Renal cortical epithelial cell (primary cell): ENCODE measurements at regions not wholly inside any gene's neighbourhood (a gene's known extent, or its start where the extent isn't known, plus 50 kb on each side); places are given as distances from the start of the nearest gene placed in this dataset.

Experiments
- DNase-seq: peaks from one replicate; pipeline ENCODE4 v3.0.0-alpha.2; 2011; ENCODE audit warnings: low read depth

DNA sequence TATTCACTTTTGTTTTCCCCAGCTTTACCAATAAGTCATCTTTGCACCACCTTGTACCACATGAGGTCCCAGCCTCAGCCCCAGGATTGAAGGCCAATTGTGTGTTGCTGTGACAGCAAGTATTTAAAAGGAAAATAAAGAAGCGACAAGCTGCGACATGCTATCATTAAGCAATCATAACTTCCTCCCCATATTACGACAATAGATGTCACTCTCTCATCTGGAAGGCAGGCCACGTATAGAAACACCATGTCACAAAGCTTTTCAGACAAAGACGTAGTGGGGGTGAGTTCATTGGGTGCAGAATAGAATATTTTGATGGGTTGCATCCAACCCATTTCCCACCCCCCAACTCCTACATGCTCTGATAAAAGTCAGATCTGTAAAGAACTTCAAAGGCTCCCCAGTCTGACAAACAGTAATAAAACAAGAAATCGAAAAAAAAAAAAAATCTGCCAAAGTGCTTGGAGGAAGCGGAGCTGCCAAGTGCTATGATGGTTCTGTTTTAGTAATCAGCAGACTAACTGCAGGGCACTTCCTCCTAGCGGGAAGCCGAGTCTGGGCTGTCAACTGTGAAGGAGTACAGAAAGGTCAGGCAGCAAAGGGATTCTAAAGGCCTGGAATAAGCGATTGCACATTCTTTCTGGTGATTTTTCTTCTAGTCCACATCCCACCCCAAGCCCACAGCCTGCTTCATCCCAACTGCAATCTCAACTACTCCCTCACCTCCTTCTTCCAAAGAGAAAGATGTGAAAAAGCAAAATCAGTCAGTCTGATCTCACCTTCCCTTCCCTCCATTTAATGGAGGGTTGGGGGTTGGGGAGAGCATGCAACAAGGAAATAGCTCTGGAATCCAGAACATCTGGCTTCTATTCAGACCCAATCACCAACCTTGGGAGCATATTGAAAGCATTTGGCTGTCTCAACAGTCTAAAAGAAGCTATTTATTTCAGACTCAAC is 131.4 kb upstream of the UBASH3B start:
- peak; percentile 39 for DNase-seq

DNA sequence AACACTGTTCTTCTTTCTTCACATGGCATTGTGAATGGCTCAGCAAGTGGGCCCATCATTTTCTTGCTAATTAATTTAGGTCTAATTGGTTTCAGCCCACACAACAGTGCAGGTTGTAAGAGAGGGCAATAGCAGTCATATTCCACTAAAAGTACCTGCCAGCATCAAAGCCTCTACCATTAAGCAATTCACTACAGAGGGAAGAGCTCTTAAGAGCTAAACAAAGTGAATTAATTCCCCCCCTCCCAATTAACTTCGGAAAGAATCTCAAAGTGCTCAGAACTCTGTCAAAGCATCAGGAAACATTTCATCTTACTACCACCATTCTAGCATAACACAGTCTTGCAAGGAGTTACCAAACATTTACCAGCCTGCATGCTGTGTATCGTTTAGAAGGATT is 133.9 kb upstream of the UBASH3B start:
- DNase-seq: no peak

DNA sequence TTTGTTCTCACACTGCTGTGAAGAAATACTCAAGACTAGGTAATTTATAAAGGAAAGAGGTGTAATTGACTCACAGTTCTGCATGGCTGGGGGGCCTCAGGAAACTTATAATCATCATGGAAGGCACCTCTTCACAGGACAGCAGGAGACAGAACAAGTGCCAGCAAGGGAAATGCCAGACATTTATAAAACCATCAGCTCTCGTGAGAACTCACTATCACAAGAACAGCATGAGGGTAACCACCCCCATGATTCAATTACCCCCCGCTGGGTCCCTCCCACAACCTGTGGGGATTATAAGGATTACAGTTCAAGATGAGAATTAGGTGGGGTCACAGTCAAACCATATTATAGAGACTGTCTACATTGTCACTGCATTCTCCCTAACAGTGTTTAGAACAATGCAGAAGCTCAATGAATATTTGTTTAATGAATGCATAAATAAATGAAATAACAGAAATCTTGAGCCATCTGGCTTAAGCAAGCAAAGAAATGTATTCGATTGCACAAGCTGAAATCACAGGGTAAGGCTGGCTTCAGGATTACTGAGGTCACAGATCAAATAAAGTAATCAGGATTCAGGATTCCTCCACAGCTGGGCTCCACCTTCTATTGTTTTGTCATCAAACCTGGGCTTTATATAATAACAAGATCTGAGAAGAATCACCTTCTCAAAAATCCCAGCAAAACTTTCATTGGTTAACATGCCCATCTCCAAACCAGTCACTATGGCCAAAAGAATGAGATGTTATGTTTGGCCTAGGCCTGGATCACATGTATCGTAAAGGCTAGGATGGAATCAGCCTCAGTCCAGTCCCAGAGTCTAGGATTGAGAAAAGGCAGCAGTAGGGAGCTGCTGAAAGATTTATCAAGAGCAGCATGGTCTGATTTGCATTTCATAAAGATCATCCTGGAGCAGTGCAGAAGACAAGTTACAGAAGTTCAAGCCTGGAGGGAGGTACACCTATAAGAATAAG is 137.8 kb upstream of the UBASH3B start:
- no peak for DNase-seq

DNA sequence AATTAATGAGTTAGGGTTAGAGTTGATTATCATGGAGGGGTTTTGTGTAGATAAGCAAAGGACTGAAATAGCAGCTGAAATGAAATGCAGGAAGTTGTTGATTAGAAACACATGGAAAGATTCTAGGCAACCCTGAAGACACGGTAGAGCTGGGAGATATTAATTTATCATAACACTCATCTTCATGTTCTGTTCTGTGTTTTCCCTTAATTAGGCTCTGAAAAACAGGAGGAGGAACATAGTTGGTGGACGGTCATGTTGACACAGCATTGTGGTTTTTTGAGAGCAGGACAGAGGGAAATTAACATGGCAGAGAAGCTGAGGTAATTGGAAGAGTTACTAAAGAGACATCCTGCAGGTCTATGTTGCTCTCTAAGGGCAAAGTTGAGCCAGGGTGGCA is 138.8 kb upstream of the UBASH3B start:
- DNase-seq: no peak

DNA sequence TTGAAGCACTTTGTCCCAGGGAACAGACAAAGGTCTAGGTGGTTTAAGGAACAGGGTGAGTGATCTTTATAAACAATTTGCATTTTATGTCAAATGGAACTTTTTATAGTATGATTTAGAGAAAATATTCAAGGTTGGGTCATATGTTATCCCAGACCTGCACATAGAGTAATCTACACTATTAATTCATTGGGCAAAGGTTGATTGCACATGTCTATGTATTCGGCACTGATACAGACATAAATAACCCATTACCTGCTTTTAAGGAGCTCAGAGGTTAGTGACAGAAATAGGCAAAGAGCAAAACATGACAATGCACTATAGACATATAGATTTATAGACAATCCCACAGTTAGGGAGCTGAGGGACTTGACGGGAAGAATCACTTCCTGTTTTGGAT is 141.5 kb upstream of the UBASH3B start:
- no peak for DNase-seq

DNA sequence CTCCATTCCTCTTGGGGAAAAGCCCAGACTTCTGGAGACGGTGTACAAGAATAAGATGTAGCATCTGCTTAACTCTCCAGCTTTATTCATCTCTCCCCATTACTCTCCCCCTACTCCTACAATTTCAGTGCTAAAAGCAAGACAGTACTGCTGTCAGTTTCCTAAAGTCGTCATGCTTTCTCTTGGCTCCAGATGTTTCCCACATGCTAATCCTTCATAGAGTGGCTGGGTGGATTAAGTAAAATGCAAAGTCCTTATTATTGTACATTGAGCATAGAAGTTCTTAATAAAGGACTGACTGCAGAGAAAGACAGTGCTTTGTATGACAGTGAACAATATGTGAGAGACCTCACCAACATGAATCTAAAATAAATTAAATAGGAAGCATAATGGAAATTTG is 142.2 kb upstream of the UBASH3B start:
- no peak for DNase-seq

DNA sequence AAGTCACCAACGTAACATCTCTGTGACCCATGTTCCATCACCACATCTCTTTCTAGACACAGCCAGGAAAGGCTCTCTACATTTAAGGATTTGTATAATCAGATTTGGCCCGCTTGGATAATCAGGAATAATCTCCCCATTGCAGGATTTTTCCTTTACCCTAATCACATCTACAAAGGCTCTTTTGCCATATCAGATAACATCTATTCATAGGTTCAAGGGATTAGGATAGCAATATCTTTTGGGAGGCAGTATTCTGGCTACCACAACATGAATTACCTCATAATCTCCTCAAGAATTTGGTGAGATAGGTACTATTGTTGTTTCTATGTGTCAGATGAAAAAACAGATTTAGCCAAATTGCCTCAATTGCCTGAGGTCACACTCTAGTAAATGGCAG is 142.8 kb upstream of the UBASH3B start:
- DNase-seq: no peak

DNA sequence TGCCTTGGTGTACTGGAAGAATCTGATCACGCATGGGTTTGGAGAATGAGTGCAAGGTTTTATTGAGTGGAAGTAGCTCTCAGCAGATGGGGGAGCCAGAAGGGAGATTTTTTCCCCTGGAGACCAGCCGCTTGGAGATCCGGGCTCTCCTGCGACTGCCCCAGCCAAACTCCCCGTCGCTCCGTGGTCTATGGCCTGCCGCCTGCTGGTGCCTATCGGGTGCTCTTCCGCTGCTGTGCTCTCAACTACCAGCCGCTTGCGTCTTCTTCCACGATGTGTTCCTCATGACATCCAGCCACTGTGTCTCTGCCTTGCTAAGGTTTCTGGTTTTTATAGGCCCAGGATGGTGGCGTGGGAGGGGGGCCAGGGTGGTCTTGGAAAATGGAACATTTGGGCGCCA is 145.6 kb upstream of the UBASH3B start:
- no peak for DNase-seq

DNA sequence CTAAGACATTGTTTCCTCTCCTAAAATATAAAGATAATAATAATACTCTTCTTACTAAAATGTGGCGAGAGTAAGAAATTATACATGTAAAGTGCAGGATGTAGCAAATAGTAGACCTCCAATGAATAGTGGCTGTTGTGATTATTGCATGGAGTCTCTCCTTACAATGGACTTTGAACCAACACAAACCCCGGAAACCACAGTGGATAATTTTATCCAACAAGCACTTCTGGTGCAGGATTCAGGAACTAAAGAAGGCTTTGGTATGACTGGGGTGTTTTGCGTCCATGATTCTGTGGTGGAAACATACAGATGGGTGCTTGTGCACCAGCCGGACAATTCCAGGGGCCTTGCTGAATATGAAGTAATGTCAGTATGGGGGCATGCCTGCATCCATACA is 146.4 kb upstream of the UBASH3B start:
- no peak for DNase-seq

DNA sequence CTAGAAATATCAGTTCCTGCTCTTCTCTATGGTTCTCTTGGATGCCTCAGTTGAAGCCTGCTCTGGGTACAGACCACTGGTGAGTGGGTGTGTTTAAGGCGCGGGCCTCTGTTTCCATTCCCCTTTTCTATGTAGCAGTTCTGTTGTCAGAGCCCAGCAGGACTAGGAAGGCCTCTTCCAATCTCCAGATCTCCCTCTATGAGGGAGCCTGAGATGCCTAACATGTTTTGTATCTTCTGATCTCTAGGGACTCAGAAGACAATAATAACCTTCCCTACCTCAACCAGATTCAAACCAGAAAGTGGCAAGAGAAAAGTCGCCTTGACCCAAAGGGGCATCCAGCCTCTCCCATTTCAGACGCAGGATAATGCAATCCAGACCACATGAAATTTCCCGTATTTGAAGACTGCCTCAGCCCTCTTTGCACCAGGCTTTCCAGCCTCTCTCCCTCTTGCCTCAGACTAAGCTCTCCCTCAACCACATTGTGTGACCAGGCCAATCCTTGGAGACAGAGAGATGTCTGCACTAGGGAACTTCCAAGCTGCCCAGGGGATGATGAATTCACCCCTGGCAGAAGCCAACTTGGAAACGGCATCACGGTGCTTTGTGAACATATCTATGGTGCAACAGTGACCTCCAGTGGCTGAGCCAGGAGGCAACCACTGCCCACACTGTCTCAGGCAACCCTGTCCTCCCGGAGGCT is 150.1 kb upstream of the UBASH3B start:
- DNase-seq: peak; percentile 63

DNA sequence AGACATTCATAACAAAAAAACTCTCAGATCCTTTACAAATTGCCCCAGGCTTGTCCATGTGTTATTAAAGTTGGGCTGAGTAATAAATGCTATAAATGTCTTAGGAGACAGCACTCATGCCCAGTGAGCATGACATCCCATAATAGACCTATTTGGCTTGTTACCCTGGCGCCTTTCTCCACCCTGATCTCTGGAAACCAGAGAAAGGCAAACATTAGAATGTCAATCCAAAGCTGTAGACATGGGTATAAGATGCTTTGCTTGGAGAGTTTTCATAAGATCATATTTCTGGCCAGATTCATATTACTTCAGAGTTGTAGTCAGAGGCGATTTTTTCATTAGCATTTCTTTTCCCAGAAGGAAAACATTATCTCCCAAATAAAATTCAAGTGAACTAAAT is 161.3 kb upstream of the UBASH3B start:
- no peak for DNase-seq

DNA sequence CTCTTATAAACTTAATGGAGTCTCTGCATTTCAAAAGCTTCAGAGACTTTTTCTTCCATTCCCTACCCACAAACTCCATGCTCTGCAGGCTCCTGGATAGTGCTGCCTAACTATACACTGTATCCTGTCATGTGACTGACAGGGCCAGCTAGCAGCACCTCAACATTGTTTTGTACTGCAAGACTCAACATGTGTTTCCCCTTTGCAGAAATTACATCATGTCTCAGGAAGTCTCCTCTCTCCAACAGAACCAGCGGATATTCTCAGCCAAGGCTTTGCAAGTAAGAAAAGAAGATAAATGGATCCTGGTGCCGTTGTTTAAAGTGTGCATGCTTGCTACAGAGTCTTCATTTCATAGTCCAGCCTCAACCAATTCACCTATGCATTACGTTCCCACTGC is 164.0 kb upstream of the UBASH3B start:
- no peak for DNase-seq

DNA sequence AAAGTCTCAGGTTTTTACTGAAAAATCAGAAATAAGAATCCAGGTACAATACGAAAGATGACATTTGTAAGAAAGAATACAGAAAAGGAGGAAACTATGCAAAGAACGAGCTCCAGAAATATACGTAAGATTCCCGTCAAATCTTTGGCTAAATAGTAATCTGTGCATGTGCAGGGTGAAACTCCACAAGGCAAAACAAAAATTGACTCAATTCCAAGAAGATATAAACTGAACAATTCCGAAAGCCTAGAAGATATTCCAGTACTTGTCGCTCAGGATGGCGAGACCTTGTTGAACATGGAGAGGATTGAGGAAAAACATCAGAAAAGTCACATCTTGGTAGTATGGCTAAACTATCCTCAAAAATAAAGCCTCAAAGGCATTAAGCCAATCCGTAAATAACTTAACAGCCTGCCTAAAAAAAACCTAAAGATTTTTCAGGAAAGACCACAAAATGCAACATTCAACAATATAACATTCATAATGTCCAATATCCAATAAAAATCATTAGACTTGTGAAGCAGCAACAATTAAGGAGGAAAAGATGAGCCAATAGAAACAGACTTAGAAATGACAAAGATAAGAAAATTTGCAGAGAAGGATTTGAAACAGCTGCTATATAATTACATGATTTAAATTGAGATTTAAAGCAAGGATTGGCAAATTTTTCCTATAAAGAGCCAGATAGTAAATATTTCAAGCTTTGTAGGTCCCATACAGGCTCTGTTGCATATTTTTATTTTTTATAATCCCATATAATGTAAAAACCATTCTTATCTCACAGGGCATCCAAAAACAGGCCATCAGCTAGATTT is 166.4 kb upstream of the UBASH3B start:
- DNase-seq: no peak

DNA sequence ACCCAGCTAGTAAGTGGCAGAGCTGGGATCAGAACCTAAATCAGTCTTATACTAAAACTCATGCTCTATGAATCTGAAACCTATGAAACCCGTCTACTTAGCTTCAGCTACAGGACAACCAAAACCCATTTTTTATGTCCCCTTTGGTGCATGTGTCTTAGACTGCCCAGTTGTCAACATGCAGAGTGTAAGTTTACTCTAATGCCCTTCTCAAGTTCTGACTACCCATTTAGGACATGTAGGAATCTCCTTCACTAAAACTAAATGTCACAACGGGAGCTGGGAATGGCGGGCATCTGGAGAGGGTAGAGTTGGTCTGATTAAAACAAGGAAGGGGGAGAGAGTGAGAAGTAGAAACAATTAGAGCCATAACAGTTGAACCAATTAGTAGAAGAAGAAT is 167.9 kb upstream of the UBASH3B start:
- DNase-seq: no peak

DNA sequence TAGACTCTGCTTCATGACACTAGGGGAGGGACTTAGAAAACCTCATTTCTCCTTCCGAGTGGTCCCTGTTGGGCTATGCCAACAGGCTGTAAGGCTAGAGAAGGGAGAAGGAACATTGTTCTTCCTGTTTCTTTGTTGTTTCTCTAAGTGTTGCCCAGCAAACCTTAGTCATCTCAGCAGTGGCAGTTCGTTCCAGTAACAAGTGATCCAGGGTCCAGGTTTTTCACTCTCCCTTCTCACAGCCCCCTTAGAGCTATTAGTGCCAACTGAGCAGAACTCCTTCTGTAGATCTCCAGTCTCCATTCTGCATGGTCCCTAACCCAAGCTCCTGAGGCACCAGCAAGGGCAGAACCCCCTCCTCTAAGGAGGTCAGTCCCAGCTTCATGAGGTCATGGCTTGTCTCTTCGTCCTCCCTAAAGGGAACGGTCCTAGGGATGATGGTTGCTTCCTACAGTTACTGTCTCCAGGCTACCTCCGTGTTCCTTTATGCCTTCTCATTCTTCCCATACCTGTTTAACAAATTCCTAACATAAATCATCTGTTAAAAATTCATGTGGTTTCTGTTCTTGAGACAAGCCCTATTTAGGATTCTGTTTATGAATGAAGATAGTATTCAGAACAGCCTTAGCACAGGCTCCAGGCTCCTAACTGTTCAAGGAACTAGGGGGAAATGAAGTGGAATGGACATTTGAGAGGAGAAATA is 168.6 kb upstream of the UBASH3B start:
- no peak for DNase-seq

DNA sequence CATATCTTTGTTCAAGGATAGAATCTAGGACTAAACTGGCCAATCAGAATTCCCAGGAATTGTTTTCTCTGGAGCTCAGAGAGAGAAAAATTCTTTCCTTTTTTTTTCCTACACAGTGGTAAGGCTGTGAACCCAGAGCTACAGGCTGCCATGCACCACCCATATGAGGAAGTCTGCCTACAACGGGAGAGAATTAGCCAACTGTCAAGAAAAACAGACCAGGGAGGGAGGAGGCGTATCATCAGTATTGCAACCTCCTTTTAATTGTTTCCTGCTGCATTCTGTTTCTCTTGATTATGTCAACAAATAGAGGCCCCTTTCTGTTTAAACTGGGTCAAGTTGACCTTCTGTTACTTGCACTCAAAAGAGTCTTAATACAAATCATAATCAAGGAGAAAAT is 176.5 kb upstream of the UBASH3B start:
- no peak for DNase-seq

DNA sequence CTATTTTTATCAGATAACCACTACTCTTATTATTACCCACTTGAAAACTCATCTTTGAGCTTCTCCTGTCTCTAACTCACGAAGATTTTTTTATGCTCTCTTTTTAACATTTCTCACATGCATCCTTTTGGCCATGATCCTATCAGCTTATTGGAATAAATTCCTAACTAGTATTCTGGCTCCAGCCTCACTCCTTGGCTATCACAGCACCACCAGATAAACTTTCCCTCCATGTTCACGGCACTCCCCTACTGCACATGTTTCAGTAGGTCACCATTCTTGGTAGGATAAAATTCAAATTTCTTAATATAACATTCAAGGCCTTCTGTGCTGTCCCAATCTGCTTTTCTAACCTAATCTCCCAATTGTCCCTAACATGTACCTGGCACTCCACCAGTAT is 186.6 kb upstream of the UBASH3B start:
- DNase-seq: no peak

DNA sequence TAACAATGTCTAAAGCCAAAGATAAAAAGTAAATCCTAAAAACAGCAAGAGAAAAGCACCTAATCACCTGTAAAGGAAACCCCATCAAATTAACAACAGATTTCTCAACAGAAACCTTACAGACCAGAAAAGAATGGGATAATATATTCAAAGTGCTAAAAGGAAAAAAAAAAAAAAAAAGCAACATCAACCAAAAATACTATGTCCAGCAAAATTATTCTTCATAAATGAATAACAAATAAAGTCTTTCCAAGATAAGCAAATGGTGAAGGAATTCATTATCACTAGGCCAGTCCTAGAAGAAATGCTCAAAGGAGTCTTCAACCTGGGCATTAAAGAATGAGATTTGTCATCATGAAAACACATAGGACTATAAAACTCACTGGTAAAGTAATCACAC is 192.0 kb upstream of the UBASH3B start:
- no peak for DNase-seq

DNA sequence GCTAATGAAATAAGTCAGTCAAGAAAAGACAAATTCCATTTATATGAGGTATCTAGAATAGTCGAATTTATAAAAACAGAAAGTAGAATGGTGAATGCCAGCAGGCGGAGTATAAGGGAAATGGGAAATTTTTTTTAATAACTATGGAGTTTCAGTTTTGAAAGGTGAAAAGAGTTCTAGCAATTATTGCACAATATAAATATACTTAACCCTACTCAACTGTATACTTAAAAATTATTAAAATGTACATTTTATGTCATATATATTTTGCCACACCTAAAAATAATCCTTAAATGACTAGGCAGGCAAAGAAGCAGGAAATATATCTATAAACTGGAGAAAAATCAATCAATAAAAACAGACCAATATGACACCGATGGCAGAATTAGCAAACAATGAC is 196.5 kb upstream of the UBASH3B start:
- no peak for DNase-seq

DNA sequence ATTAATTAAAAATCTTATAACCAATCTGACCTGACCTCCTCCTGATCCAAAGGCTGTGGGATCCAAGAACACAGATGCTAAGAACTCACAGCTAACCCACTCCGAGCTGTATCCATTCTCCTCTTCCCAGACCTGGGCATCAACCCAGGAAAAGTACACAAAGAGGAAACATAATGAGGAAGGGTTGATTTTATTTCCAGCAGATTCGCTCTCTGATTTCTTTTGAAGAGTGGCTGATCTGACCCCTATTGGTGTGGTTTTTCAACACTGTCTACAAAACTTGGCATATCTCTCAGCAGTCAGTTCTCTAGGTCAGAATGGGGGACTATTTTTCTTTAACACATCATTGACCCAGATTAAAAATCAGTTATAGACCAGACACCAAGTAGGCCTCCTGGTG is 201.9 kb upstream of the UBASH3B start:
- DNase-seq: no peak

DNA sequence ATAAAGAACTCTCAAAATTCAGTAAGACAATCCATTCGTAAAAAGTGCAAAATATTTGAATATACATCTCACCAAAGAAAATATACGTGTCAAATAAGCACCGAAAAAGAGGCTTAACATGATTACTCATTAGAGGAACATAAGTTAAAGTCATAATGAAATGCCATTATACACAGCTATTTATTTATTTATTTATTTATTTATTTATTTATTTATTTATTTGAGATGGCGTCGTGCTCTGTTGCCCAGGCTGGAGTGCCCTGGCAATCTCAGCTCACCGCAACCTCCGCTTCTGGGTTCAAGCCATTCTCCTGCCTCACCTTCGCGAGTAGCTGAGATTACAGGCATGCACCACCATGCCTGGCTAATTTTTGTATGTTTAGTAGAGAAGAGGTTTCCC is 203.6 kb upstream of the UBASH3B start:
- DNase-seq: no peak
